ENCODE measurements at regions not wholly inside any gene's neighbourhood (a gene's known extent, or its start where the extent isn't known, plus 50 kb on each side); places are given as distances from the start of the nearest gene placed in this dataset.

DNA sequence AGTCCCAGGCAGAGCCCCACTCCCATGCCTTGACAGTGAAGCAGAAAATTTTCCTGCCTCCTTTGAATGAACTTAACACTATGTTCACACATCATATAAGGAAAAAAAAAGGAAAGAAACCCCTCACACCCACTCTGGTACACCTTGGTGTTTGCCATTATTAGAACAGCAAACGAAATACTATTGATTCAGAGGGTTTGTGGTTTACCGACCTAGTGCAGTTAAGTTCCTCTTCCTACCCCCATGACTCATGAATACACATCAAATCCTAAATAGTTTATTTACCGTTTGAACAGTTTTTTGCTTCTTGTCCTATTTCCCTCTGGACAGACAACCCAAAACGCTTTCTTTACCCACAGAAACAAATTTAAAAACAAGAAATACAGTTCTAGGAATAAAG is 237.7 kb downstream of the FOXA2 start:
- TF ChIP-seq, protein P1, sequence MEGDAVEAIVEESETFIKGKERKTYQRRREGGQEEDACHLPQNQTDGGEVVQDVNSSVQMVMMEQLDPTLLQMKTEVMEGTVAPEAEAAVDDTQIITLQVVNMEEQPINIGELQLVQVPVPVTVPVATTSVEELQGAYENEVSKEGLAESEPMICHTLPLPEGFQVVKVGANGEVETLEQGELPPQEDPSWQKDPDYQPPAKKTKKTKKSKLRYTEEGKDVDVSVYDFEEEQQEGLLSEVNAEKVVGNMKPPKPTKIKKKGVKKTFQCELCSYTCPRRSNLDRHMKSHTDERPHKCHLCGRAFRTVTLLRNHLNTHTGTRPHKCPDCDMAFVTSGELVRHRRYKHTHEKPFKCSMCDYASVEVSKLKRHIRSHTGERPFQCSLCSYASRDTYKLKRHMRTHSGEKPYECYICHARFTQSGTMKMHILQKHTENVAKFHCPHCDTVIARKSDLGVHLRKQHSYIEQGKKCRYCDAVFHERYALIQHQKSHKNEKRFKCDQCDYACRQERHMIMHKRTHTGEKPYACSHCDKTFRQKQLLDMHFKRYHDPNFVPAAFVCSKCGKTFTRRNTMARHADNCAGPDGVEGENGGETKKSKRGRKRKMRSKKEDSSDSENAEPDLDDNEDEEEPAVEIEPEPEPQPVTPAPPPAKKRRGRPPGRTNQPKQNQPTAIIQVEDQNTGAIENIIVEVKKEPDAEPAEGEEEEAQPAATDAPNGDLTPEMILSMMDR (IDR thresholded peaks at IDR 0.05; ENCODE audit: insufficient read depth, low read length): no peak
- TF ChIP-seq POLR2AphosphoS5 (IDR thresholded peaks at IDR 0.05; ENCODE audit: low read depth): no peak
- TF ChIP-seq, protein P2, sequence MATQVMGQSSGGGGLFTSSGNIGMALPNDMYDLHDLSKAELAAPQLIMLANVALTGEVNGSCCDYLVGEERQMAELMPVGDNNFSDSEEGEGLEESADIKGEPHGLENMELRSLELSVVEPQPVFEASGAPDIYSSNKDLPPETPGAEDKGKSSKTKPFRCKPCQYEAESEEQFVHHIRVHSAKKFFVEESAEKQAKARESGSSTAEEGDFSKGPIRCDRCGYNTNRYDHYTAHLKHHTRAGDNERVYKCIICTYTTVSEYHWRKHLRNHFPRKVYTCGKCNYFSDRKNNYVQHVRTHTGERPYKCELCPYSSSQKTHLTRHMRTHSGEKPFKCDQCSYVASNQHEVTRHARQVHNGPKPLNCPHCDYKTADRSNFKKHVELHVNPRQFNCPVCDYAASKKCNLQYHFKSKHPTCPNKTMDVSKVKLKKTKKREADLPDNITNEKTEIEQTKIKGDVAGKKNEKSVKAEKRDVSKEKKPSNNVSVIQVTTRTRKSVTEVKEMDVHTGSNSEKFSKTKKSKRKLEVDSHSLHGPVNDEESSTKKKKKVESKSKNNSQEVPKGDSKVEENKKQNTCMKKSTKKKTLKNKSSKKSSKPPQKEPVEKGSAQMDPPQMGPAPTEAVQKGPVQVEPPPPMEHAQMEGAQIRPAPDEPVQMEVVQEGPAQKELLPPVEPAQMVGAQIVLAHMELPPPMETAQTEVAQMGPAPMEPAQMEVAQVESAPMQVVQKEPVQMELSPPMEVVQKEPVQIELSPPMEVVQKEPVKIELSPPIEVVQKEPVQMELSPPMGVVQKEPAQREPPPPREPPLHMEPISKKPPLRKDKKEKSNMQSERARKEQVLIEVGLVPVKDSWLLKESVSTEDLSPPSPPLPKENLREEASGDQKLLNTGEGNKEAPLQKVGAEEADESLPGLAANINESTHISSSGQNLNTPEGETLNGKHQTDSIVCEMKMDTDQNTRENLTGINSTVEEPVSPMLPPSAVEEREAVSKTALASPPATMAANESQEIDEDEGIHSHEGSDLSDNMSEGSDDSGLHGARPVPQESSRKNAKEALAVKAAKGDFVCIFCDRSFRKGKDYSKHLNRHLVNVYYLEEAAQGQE (IDR thresholded peaks at IDR 0.05; ENCODE audit: insufficient replicate concordance, low read depth): no peak
- no peak for TF ChIP-seq GABPA (IDR thresholded peaks at IDR 0.05; ENCODE audit: low read depth)

Measured in HL-60 (cell line).